NB4 (cell line): ENCODE measurements at regions not wholly inside any gene's neighbourhood (a gene's known extent, or its start where the extent isn't known, plus 50 kb on each side); places are given as distances from the start of the nearest gene placed in this dataset.
A peak's percentile ranks its signal among the peaks of the same experiment; 100 is the strongest.

ENCODE experiments used
- CTCF ChIP-seq: IDR thresholded peaks from one replicate; pipeline ENCODE4 v1.5.1; 2012; ENCODE audit warnings: low read depth, low read length
- MAX ChIP-seq: IDR thresholded peaks from 2 replicates; pipeline ENCODE4 v1.6.1; 2011; ENCODE audit warnings: low read depth, low read length
- MYC ChIP-seq: IDR thresholded peaks from 2 replicates; pipeline ENCODE4 v1.6.1; 2011; ENCODE audit warnings: low read depth, low read length
- POLR2A ChIP-seq: IDR thresholded peaks from 2 replicates; pipeline ENCODE4 v1.6.1; 2011; ENCODE audit warnings: mild to moderate bottlenecking; ENCODE audit not compliant: insufficient read length; ENCODE audit errors: extremely low read depth

- TF ChIP-seq CTCF = peak; percentile 21
- no peak for TF ChIP-seq POLR2A
- TF ChIP-seq MAX = no peak
- no peak for TF ChIP-seq MYC
These were observed 265.9 kb downstream of the PRDM2 start for GRCh38 chr1:13965770-13966398.
